IMR-90 (cell line): ENCODE measurements at regions not wholly inside any gene's neighbourhood (a gene's known extent, or its start where the extent isn't known, plus 50 kb on each side); places are given as distances from the start of the nearest gene placed in this dataset.

Experiments
- BHLHE40 ChIP-seq: fragments of 150-350 bp; IDR thresholded peaks from 2 replicates; pipeline ENCODE4 v1.6.1; 2016; ENCODE audit warnings: mild to moderate bottlenecking, low read depth, low read length
- CEBPB ChIP-seq: IDR thresholded peaks from 2 replicates; pipeline ENCODE4 v1.6.1; 2012; ENCODE audit warnings: low read depth, low read length, improper control_type of control experiment
- CHD1 ChIP-seq: IDR thresholded peaks from 2 replicates; pipeline ENCODE4 v1.6.1; 2012; ENCODE audit warnings: low read depth, low read length, improper control_type of control experiment
- FOS ChIP-seq: fragments of 150-350 bp; IDR thresholded peaks from 2 replicates; pipeline ENCODE4 v1.6.1; 2016; ENCODE audit warnings: low read depth, low read length
- MAFK ChIP-seq: IDR thresholded peaks from 2 replicates; pipeline ENCODE4 v1.6.1; 2012; ENCODE audit warnings: low read depth, low read length, improper control_type of control experiment
- MAZ ChIP-seq: IDR thresholded peaks from 2 replicates; pipeline ENCODE4 v1.6.1; 2012; ENCODE audit warnings: low read depth, mild to moderate bottlenecking, low read length, improper control_type of control experiment, moderate library complexity, borderline replicate concordance
- MXI1 ChIP-seq: IDR thresholded peaks from 2 replicates; pipeline ENCODE4 v1.6.1; 2012; ENCODE audit warnings: low read depth, mild to moderate bottlenecking, low read length, moderate library complexity, borderline replicate concordance
- POLR2A ChIP-seq: IDR thresholded peaks from 2 replicates; pipeline ENCODE4 v1.6.1; 2012; ENCODE audit warnings: mild to moderate bottlenecking, low read depth, low read length
- RAD21 ChIP-seq: IDR thresholded peaks from 2 replicates; pipeline ENCODE4 v1.6.1; 2012; ENCODE audit warnings: low read length, improper control_type of control experiment
- RCOR1 ChIP-seq: IDR thresholded peaks from 2 replicates; pipeline ENCODE4 v1.6.1; 2012; ENCODE audit warnings: mild to moderate bottlenecking, low read length, improper control_type of control experiment; ENCODE audit not compliant: insufficient replicate concordance
- SMC3 ChIP-seq: fragments of 150-350 bp; IDR thresholded peaks from 2 replicates; pipeline ENCODE4 v1.6.1; 2016; ENCODE audit warnings: low read depth, mild to moderate bottlenecking, antibody characterized with exemption, low read length, moderate library complexity
- TF ChIP-seq, protein P1 (sequence below): conservative IDR thresholded peaks from 2 replicates; pipeline ENCODE4 v1.5.1; 2012; ENCODE audit warnings: mild to moderate bottlenecking, low read depth, low read length, improper control_type of control experiment
- TF ChIP-seq, protein P2 (sequence below): fragments of 150-350 bp; IDR thresholded peaks from 2 replicates; pipeline ENCODE4 v1.6.1; 2017; ENCODE audit warnings: mild to moderate bottlenecking, antibody characterized with exemption, low read length, low read depth
- TF ChIP-seq, protein P3 (sequence below): fragments of 150-350 bp; IDR thresholded peaks from 2 replicates; pipeline ENCODE4 v1.6.1; 2016; ENCODE audit warnings: low read depth, mild to moderate bottlenecking, low read length, moderate library complexity, borderline replicate concordance

DNA sequence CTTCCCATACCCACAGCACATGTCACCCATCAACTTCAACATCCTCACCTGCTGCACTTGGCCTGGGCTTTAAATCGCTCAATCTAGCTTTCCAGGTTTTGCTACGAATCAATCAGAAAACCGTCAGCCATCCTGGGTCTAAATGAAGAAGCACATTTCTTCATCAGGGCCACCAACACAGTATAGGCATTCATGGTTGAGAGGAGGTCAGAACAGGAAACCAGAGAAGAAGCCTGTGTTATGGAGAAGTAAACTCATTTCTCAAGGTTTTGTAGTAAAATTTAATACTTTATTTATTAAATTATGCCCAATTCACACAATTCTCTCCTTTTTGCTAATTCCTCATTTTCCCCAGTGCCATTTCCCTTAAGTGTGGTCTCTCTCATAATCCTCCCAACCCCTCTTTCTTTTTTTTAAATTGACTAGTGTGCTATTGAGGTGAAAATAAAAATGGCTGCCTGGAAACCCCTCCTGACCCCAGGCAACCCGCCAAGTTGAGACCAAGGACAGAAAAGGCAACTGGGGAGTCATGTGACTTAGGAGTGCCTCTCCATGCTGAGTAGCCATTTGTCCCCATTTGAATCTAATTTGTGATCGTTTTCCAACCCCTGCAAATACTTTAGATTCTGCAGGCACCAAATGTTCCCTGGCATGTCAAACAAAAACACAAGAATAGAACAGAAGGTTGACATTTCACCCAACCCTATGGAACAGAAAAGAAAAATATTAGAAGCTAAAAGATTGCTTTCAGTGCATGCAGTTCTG is 181.1 kb upstream of the NAMPT start:
- no peak for TF ChIP-seq RCOR1
- no peak for TF ChIP-seq MAZ
- TF ChIP-seq, protein P1, sequence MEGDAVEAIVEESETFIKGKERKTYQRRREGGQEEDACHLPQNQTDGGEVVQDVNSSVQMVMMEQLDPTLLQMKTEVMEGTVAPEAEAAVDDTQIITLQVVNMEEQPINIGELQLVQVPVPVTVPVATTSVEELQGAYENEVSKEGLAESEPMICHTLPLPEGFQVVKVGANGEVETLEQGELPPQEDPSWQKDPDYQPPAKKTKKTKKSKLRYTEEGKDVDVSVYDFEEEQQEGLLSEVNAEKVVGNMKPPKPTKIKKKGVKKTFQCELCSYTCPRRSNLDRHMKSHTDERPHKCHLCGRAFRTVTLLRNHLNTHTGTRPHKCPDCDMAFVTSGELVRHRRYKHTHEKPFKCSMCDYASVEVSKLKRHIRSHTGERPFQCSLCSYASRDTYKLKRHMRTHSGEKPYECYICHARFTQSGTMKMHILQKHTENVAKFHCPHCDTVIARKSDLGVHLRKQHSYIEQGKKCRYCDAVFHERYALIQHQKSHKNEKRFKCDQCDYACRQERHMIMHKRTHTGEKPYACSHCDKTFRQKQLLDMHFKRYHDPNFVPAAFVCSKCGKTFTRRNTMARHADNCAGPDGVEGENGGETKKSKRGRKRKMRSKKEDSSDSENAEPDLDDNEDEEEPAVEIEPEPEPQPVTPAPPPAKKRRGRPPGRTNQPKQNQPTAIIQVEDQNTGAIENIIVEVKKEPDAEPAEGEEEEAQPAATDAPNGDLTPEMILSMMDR = no peak
- TF ChIP-seq POLR2A = no peak
- TF ChIP-seq MAFK = no peak
- TF ChIP-seq SMC3 = no peak
- no peak for TF ChIP-seq CHD1
- TF ChIP-seq, protein P2, sequence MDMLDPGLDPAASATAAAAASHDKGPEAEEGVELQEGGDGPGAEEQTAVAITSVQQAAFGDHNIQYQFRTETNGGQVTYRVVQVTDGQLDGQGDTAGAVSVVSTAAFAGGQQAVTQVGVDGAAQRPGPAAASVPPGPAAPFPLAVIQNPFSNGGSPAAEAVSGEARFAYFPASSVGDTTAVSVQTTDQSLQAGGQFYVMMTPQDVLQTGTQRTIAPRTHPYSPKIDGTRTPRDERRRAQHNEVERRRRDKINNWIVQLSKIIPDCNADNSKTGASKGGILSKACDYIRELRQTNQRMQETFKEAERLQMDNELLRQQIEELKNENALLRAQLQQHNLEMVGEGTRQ = no peak
- TF ChIP-seq RAD21 = no peak
- no peak for TF ChIP-seq MXI1
- TF ChIP-seq FOS = no peak
- TF ChIP-seq, protein P3, sequence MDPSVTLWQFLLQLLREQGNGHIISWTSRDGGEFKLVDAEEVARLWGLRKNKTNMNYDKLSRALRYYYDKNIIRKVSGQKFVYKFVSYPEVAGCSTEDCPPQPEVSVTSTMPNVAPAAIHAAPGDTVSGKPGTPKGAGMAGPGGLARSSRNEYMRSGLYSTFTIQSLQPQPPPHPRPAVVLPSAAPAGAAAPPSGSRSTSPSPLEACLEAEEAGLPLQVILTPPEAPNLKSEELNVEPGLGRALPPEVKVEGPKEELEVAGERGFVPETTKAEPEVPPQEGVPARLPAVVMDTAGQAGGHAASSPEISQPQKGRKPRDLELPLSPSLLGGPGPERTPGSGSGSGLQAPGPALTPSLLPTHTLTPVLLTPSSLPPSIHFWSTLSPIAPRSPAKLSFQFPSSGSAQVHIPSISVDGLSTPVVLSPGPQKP = no peak
- no peak for TF ChIP-seq CEBPB
- TF ChIP-seq BHLHE40 = no peak
